ENCODE measurements at regions not wholly inside any gene's neighbourhood (a gene's known extent, or its start where the extent isn't known, plus 50 kb on each side); places are given as distances from the start of the nearest gene placed in this dataset.

- TF ChIP-seq MBD1 (CRISPR knock-in tag; IDR thresholded peaks at IDR 0.05) (no peak), SRF (CRISPR knock-in tag; IDR thresholded peaks at IDR 0.05) (no peak), TRIM24 (IDR thresholded peaks at IDR 0.05) (no peak), ETV6 (IDR thresholded peaks at IDR 0.05; ENCODE audit: borderline replicate concordance in 1 of 2, low read depth in 2 of 2, low read length in 1 of 2) (no peak), ETV6 (CRISPR knock-in tag; IDR thresholded peaks at IDR 0.05; ENCODE audit: borderline replicate concordance) (no peak)
- TF ChIP-seq, protein P1, sequence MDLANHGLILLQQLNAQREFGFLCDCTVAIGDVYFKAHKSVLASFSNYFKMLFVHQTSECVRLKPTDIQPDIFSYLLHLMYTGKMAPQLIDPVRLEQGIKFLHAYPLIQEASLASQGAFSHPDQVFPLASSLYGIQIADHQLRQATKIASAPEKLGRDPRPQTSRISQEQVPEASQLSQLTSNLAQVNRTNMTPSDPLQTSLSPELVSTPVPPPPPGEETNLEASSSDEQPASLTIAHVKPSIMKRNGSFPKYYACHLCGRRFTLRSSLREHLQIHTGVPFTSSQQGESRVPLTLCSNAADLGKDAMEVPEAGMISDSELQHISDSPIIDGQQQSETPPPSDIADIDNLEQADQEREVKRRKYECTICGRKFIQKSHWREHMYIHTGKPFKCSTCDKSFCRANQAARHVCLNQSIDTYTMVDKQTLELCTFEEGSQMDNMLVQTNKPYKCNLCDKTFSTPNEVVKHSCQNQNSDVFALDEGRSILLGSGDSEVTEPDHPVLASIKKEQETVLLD (IDR thresholded peaks at IDR 0.05) = no peak
These were observed 505.9 kb downstream of the SI start (continued) for GRCh38 chr3:164572436-164572835.

GRCh38 chr3:164550857-164551256, 527.4 kb downstream of the SI start:
- Histone ChIP-seq H3K36me3 (ENCODE audit: control insufficient read depth, insufficient read depth, low read length) (no peaks in the 10 kb centered on the region), H3K4me1 (replicated peaks in 1 of 2; ENCODE audit: control insufficient read depth in 2 of 2, insufficient read depth in 2 of 2, low read length in 2 of 2) (no peaks in the 10 kb centered on the region), H3K27me3 (ENCODE audit: control insufficient read depth in 2 of 2, insufficient read depth in 2 of 2, low read length in 2 of 2) (no peaks in the 10 kb centered on the region), H3K9me1 (ENCODE audit: control insufficient read depth, insufficient read depth, low read length) (no peaks in the 10 kb centered on the region), H3K9ac (ENCODE audit: insufficient read depth in 1 of 2, low read depth in 2 of 2, low read length in 2 of 2) (no peak overlapping the region), H3K27ac (ENCODE audit: extremely low read depth, low read depth, low read length) (no peak overlapping the region), H3K79me2 (ENCODE audit: control insufficient read depth, insufficient read depth, low read length) (no peaks in the 10 kb centered on the region), H3K4me2 (ENCODE audit: insufficient read depth, low read length) (no peak overlapping the region), H3K9me3 (replicated peaks; ENCODE audit: control insufficient read depth, insufficient read depth, low read depth, low read length) (no peaks in the 10 kb centered on the region), H2AFZ (ENCODE audit: low read depth, low read length) (no peak overlapping the region), H3K4me3 (no peak overlapping the region), H4K20me1 (replicated peaks; ENCODE audit: control insufficient read depth, insufficient read depth, low read length) (no peaks in the 10 kb centered on the region)
- CTCF ChIA-PET (ENCODE audit: low intra/inter-chr PET ratio) = no interaction called here
- POLR2A ChIA-PET = no interaction called here
- ATAC-seq (no peak), DNase-seq (ENCODE audit: extremely low read depth in 1 of 4, low spot score in 3 of 4) (no peak), FAIRE-seq (no peak)
- TF ChIP-seq NBN (IDR thresholded peaks at IDR 0.05; ENCODE audit: low read depth) (no peak), NR0B1 (IDR thresholded peaks at IDR 0.05; ENCODE audit: partially characterized antibody) (no peak), GMEB1 (CRISPR knock-in tag; IDR thresholded peaks at IDR 0.05) (no peak), TEAD1 (CRISPR knock-in tag; IDR thresholded peaks at IDR 0.05) (no peak), CREM (IDR thresholded peaks at IDR 0.05; ENCODE audit: low read depth) (no peak)
- no TSS peak for BruUV-seq (replicated peaks)
- in situ Hi-C loops (cut with MboI) = no loop called here
- intact Hi-C loops (cut with micrococcal nuclease) = no loop called here
